Activated CD4-positive, alpha-beta T cell treated with anti-CD3 and anti-CD28 coated beads, Interleukin-2, amount 10 ng/mL, durations not matched to agents 24 days and 14 days (primary cell): ENCODE measurements at regions not wholly inside any gene's neighbourhood (a gene's known extent, or its start where the extent isn't known, plus 50 kb on each side); places are given as distances from the start of the nearest gene placed in this dataset.

ENCODE experiments used
- DNase-seq: peaks from one replicate; pipeline ENCODE4 v3.0.0; 2022
- H3K27ac Mint-ChIP-seq: one replicate; pipeline ENCODE4 v1.8.0; 2022; ENCODE audit warnings: mild to moderate bottlenecking, mixed read lengths
- H3K27me3 Mint-ChIP-seq: one replicate; pipeline ENCODE4 v1.8.0; 2022; ENCODE audit warnings: mixed read lengths
- H3K36me3 Mint-ChIP-seq: one replicate; pipeline ENCODE4 v1.8.0; 2022; ENCODE audit warnings: low read depth, mild to moderate bottlenecking, mixed read lengths
- H3K4me1 Mint-ChIP-seq: one replicate; pipeline ENCODE4 v1.8.0; 2021; ENCODE audit warnings: mixed read lengths
- H3K4me3 Mint-ChIP-seq: one replicate; pipeline ENCODE4 v1.8.0; 2022; ENCODE audit warnings: mild to moderate bottlenecking, moderate library complexity, mixed read lengths
- H3K9me3 Mint-ChIP-seq: one replicate; pipeline ENCODE4 v1.8.0; 2021; ENCODE audit warnings: mixed read lengths
- intact Hi-C: fragments of 100-400 bp; cut with micrococcal nuclease; formaldehyde crosslinking; loops from one replicate; pipeline ENCODE4 v1.15.1; 2023

GRCh38 chr11:115959081-115959486 lies 454.9 kb upstream of the CADM1 start:
- H3K9me3 Mint-ChIP-seq, result no peaks in the 10 kb centered on the region
- intact Hi-C loops, result no loop called here
- H3K4me1 Mint-ChIP-seq, result no peaks in the 10 kb centered on the region
- H3K4me3 Mint-ChIP-seq, result no peak overlapping the region
- no peak overlapping the region for H3K27ac Mint-ChIP-seq
- H3K27me3 Mint-ChIP-seq, result no peaks in the 10 kb centered on the region
- no peak for DNase-seq
- no peaks in the 10 kb centered on the region for H3K36me3 Mint-ChIP-seq

GRCh38 chr11:115958089-115959000 lies 454.1 kb upstream of the CADM1 start:
- intact Hi-C loops, result no loop called here
- H3K9me3 Mint-ChIP-seq, result no peaks in the 10 kb centered on the region

GRCh38 chr11:115955803-115956202 lies 451.6 kb upstream of the CADM1 start:
- Mint-ChIP-seq H3K27me3 (no peaks in the 10 kb centered on the region), H3K36me3 (no peaks in the 10 kb centered on the region), H3K4me3 (no peak overlapping the region), H3K27ac (no peak overlapping the region), H3K4me1 (no peaks in the 10 kb centered on the region), H3K9me3 (no peaks in the 10 kb centered on the region)
- DNase-seq, result no peak
- intact Hi-C loops, result no loop called here

More at GRCh38 chr11:115958089-115959000, 454.1 kb upstream of the CADM1 start:
- no peak overlapping the region for H3K27ac Mint-ChIP-seq
- no peak overlapping the region for H3K4me3 Mint-ChIP-seq
- H3K27me3 Mint-ChIP-seq, result no peaks in the 10 kb centered on the region
- H3K36me3 Mint-ChIP-seq, result no peaks in the 10 kb centered on the region
- no peak for DNase-seq
- no peaks in the 10 kb centered on the region for H3K4me1 Mint-ChIP-seq

GRCh38 chr11:115950660-115951059 lies 446.4 kb upstream of the CADM1 start:
- Mint-ChIP-seq H3K36me3 (no peaks in the 10 kb centered on the region), H3K27ac (no peak overlapping the region), H3K4me1 (no peaks in the 10 kb centered on the region), H3K9me3 (peaks cover 6% of the 10 kb centered on the region), H3K27me3 (no peaks in the 10 kb centered on the region), H3K4me3 (no peak overlapping the region)
- intact Hi-C loops, result no loop called here
- DNase-seq, result no peak

GRCh38 chr11:115944596-115944995 lies 440.4 kb upstream of the CADM1 start:
- Mint-ChIP-seq H3K27ac (no peak overlapping the region), H3K4me3 (no peak overlapping the region), H3K36me3 (no peaks in the 10 kb centered on the region), H3K9me3 (peaks cover 6% of the 10 kb centered on the region), H3K27me3 (no peaks in the 10 kb centered on the region), H3K4me1 (no peaks in the 10 kb centered on the region)
- DNase-seq, result no peak
- intact Hi-C loops, result no loop called here

- no peak overlapping the region for H3K27ac Mint-ChIP-seq
- no peaks in the 10 kb centered on the region for H3K4me1 Mint-ChIP-seq
- DNase-seq, result no peak
- H3K9me3 Mint-ChIP-seq, result no peaks in the 10 kb centered on the region
- no peaks in the 10 kb centered on the region for H3K27me3 Mint-ChIP-seq
- H3K4me3 Mint-ChIP-seq, result no peak overlapping the region
- intact Hi-C loops, result no loop called here
- no peaks in the 10 kb centered on the region for H3K36me3 Mint-ChIP-seq
Observed at GRCh38 chr11:115942011-115942410, 437.8 kb upstream of the CADM1 start.

- DNase-seq, result no peak
- no peaks in the 10 kb centered on the region for H3K4me1 Mint-ChIP-seq
Observed at GRCh38 chr11:115941481-115941993, 437.3 kb upstream of the CADM1 start.

GRCh38 chr11:115941044-115941443 lies 436.8 kb upstream of the CADM1 start:
- Mint-ChIP-seq H3K4me3 (no peak overlapping the region), H3K27me3 (no peaks in the 10 kb centered on the region), H3K27ac (no peak overlapping the region), H3K9me3 (no peaks in the 10 kb centered on the region), H3K36me3 (no peaks in the 10 kb centered on the region), H3K4me1 (no peaks in the 10 kb centered on the region)
- DNase-seq, result no peak
- intact Hi-C loops, result no loop called here

More at GRCh38 chr11:115941481-115941993, 437.3 kb upstream of the CADM1 start:
- intact Hi-C loops, result no loop called here
- no peak overlapping the region for H3K4me3 Mint-ChIP-seq
- no peaks in the 10 kb centered on the region for H3K9me3 Mint-ChIP-seq
- H3K27ac Mint-ChIP-seq, result no peak overlapping the region
- no peaks in the 10 kb centered on the region for H3K36me3 Mint-ChIP-seq
- no peaks in the 10 kb centered on the region for H3K27me3 Mint-ChIP-seq

- Mint-ChIP-seq H3K36me3 (no peaks in the 10 kb centered on the region), H3K4me3 (no peak overlapping the region), H3K27me3 (no peaks in the 10 kb centered on the region), H3K4me1 (no peaks in the 10 kb centered on the region), H3K9me3 (no peaks in the 10 kb centered on the region), H3K27ac (no peak overlapping the region)
- no peak for DNase-seq
- intact Hi-C loops, result no loop called here
Observed at GRCh38 chr11:115939731-115940421, 435.7 kb upstream of the CADM1 start.

GRCh38 chr11:115939104-115939730 lies 435.0 kb upstream of the CADM1 start:
- intact Hi-C loops, result no loop called here
- Mint-ChIP-seq H3K4me3 (no peak overlapping the region), H3K27me3 (no peaks in the 10 kb centered on the region), H3K9me3 (no peaks in the 10 kb centered on the region), H3K4me1 (no peaks in the 10 kb centered on the region), H3K36me3 (no peaks in the 10 kb centered on the region), H3K27ac (no peak overlapping the region)
- no peak for DNase-seq

GRCh38 chr11:115933564-115933963 lies 429.3 kb upstream of the CADM1 start:
- H3K4me1 Mint-ChIP-seq, result no peaks in the 10 kb centered on the region
- H3K36me3 Mint-ChIP-seq, result no peaks in the 10 kb centered on the region
- no peak for DNase-seq
- H3K27ac Mint-ChIP-seq, result no peak overlapping the region
- no peaks in the 10 kb centered on the region for H3K9me3 Mint-ChIP-seq
- intact Hi-C loops, result no loop called here
- H3K27me3 Mint-ChIP-seq, result peaks cover 2% of the 10 kb centered on the region
- no peak overlapping the region for H3K4me3 Mint-ChIP-seq

GRCh38 chr11:115931548-115932083 lies 427.4 kb upstream of the CADM1 start:
- no peak overlapping the region for H3K27ac Mint-ChIP-seq
- intact Hi-C loops, result no loop called here

GRCh38 chr11:115930886-115931547 lies 426.8 kb upstream of the CADM1 start:
- H3K4me3 Mint-ChIP-seq, result no peak overlapping the region

More at GRCh38 chr11:115931548-115932083, 427.4 kb upstream of the CADM1 start:
- no peak for DNase-seq
- Mint-ChIP-seq H3K9me3 (peaks cover 6% of the 10 kb centered on the region), H3K27me3 (peaks cover 2% of the 10 kb centered on the region), H3K4me1 (no peaks in the 10 kb centered on the region), H3K36me3 (no peaks in the 10 kb centered on the region), H3K4me3 (no peak overlapping the region)

More at GRCh38 chr11:115930886-115931547, 426.8 kb upstream of the CADM1 start:
- Mint-ChIP-seq H3K4me1 (peaks cover 2% of the 10 kb centered on the region), H3K27me3 (peaks cover 2% of the 10 kb centered on the region), H3K9me3 (peaks cover 6% of the 10 kb centered on the region), H3K27ac (no peak overlapping the region), H3K36me3 (no peaks in the 10 kb centered on the region)
- intact Hi-C loops, result no loop called here
- DNase-seq, result no peak
